ENCODE measurements at regions not wholly inside any gene's neighbourhood (a gene's known extent, or its start where the extent isn't known, plus 50 kb on each side); places are given as distances from the start of the nearest gene placed in this dataset.

- TF ChIP-seq CTCF (tag by site-specific recombination; IDR thresholded peaks at IDR 0.05), result no peak
- no peak for TF ChIP-seq ZNF670 (tag by site-specific recombination; IDR thresholded peaks at IDR 0.05; ENCODE audit: low read depth)
- TF ChIP-seq KLF9 (tag by site-specific recombination; IDR thresholded peaks at IDR 0.05; ENCODE audit: low read depth), result no peak
- TF ChIP-seq ZNF561 (tag by site-specific recombination; IDR thresholded peaks at IDR 0.05; ENCODE audit: borderline replicate concordance), result no peak
- TF ChIP-seq BCL11A (tag by site-specific recombination; IDR thresholded peaks at IDR 0.05; ENCODE audit: low read depth), result no peak
- TF ChIP-seq ZNF335 (tag by site-specific recombination; conservative IDR thresholded peaks at IDR 0.05), result no peak
- TF ChIP-seq SALL2 (tag by site-specific recombination; IDR thresholded peaks at IDR 0.05; ENCODE audit: borderline replicate concordance), result no peak
- no peak for TF ChIP-seq ZFP3 (tag by site-specific recombination; IDR thresholded peaks at IDR 0.05; ENCODE audit: low read depth)
- TF ChIP-seq BCL6B (tag by site-specific recombination; IDR thresholded peaks at IDR 0.05), result no peak
- TF ChIP-seq ZNF530 (tag by site-specific recombination; IDR thresholded peaks at IDR 0.05; ENCODE audit: low read depth), result no peak
- no peak for TF ChIP-seq ZNF548 (tag by site-specific recombination; IDR thresholded peaks at IDR 0.05)
- TF ChIP-seq OSR2 (tag by site-specific recombination; IDR thresholded peaks at IDR 0.05), result no peak
- TF ChIP-seq YY1 (tag by site-specific recombination; IDR thresholded peaks at IDR 0.05), result no peak
Measured at GRCh38 chr5:74200560-74200959, 440.0 kb downstream of the ENC1 start.

Data from HEK293 (cell line).